Esophagus squamous epithelium (tissue), 5 donors: ENCODE measurements at regions not wholly inside any gene's neighbourhood (a gene's known extent, or its start where the extent isn't known, plus 50 kb on each side); places are given as distances from the start of the nearest gene placed in this dataset.

Experiments used
- DNase-seq: peaks from one replicate; lab custom pipeline; 2025; lab: John Stamatoyannopoulos, UW
- H3K27ac ChIP-seq, 4 donors: fragments of 200-600 bp; sonication (generic); one replicate each; pipeline ENCODE4 v1.5.1; 2016 to 2019; ENCODE audit warnings: mild to moderate bottlenecking in 1 of 4
- H3K27me3 ChIP-seq, 4 donors: fragments of 200-600 bp; sonication (generic); 1 replicate in 3 of 4; 2 replicates in 1 of 4; pipeline versions ENCODE4 v1.5.1 to v1.6.0; 2017 to 2021; ENCODE audit warnings: antibody characterized with exemption in 1 of 4
- H3K36me3 ChIP-seq, 3 donors: fragments of 200-600 bp; sonication (generic); one replicate each; pipeline ENCODE4 v1.5.1; 2016 to 2019
- H3K4me1 ChIP-seq, 3 donors: fragments of 200-600 bp; sonication (generic); one replicate each; pipeline ENCODE4 v1.5.1; 2017 to 2019
- H3K4me3 ChIP-seq, 4 donors: fragments of 200-600 bp; sonication (generic); 1 replicate in 3 of 4; 2 replicates in 1 of 4; pipeline ENCODE4 v1.5.1; 2016 to 2019; ENCODE audit warnings: mild to moderate bottlenecking in 2 of 4, moderate library complexity in 1 of 4
- H3K9me3 ChIP-seq, 3 donors: fragments of 200-600 bp; sonication (generic); one replicate each; pipeline ENCODE4 v1.5.1; 2016 to 2019
- POLR2A ChIP-seq, 4 donors: fragments of 450-650 bp; IDR thresholded peaks; one replicate each; pipeline ENCODE4 v1.6.1; 2017; ENCODE audit warnings: antibody characterized with exemption in 4 of 4, mild to moderate bottlenecking in 4 of 4, moderate library complexity in 3 of 4
- WGBS, 2 donors: methylation state at CpG; one replicate each; pipeline ENCODE4 v1.1.5; 2018; 5-methylcytosine and 5-hydroxymethylcytosine counted together
- intact Hi-C: fragments of 100-400 bp; cut with DNase I; formaldehyde crosslinking; loops from one replicate; pipeline ENCODE4 v1.15.0; 2022
- TF ChIP-seq, protein P1 (sequence below), 6 experiments: fragments of 450-650 bp in 4 of 6; fragments of 200-600 bp in 2 of 6; sonication (generic) in 2 of 6; IDR thresholded peaks; one replicate each; pipeline ENCODE4 v1.5.1; 2016 to 2019; ENCODE audit warnings: antibody characterized with exemption in 6 of 6, mild to moderate bottlenecking in 4 of 6, moderate library complexity in 4 of 6
- donor health status: DM: yes; HTN: yes; CAD: no.

GRCh38 chr1:42004322-42004721, 85.6 kb upstream of the HIVEP3 start:
- Histone ChIP-seq H3K27ac (no peak overlapping the region), H3K27me3 (no peaks in the 10 kb centered on the region), H3K4me3 (no peak overlapping the region), H3K9me3 (no peaks in the 10 kb centered on the region), H3K36me3 (no peaks in the 10 kb centered on the region), H3K4me1 (peaks cover 0 to 9% (median 0%) of the 10 kb centered on the region in 3 donors)
- intact Hi-C loops, result no loop called here
- TF ChIP-seq, protein P1, sequence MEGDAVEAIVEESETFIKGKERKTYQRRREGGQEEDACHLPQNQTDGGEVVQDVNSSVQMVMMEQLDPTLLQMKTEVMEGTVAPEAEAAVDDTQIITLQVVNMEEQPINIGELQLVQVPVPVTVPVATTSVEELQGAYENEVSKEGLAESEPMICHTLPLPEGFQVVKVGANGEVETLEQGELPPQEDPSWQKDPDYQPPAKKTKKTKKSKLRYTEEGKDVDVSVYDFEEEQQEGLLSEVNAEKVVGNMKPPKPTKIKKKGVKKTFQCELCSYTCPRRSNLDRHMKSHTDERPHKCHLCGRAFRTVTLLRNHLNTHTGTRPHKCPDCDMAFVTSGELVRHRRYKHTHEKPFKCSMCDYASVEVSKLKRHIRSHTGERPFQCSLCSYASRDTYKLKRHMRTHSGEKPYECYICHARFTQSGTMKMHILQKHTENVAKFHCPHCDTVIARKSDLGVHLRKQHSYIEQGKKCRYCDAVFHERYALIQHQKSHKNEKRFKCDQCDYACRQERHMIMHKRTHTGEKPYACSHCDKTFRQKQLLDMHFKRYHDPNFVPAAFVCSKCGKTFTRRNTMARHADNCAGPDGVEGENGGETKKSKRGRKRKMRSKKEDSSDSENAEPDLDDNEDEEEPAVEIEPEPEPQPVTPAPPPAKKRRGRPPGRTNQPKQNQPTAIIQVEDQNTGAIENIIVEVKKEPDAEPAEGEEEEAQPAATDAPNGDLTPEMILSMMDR (IDR thresholded peaks at IDR 0.05), result no peak
- TF ChIP-seq POLR2A (IDR thresholded peaks at IDR 0.05), result no peak
- 92 to 98% methylated on average over 4 of the region's 4 CpGs for WGBS, 2 donors
- no peak for DNase-seq

GRCh38 chr1:42003433-42003832, 84.7 kb upstream of the HIVEP3 start:
- Histone ChIP-seq H3K4me1 (peaks cover 0 to 9% (median 0%) of the 10 kb centered on the region in 3 donors), H3K9me3 (no peaks in the 10 kb centered on the region), H3K27me3 (no peaks in the 10 kb centered on the region), H3K27ac (no peak overlapping the region), H3K4me3 (no peak overlapping the region), H3K36me3 (no peaks in the 10 kb centered on the region)
- TF ChIP-seq, protein P1 (IDR thresholded peaks at IDR 0.05), result no peak
- no peak for TF ChIP-seq POLR2A (IDR thresholded peaks at IDR 0.05)
- intact Hi-C loops, result no loop called here
- no peak for DNase-seq
- 49 to 55% methylated on average over 2 to 5 of the region's 5 CpGs for WGBS, 2 donors

DNA sequence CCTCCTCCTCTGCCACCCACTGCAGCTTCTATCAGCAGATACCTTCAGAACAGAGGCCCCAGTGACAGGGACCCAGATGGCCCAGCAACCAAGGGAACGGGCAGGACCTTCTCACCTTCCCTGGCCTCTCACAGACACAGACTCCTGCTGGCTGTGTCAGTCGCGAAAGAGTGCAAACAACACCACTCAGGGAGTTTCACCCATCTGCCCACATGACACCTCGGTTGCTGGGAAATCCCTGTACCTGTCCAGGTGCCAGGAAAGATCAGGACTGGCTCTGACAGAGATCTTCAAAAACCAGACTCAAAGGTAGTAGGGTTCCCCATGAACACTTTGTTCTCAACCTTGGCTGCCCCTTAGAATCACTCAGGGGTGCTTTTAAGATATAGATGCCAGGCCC, 83.5 kb upstream of the HIVEP3 start:
- no peak overlapping the region for H3K4me3 ChIP-seq
- 33 to 67% methylated on average over 1 of the region's 4 CpGs for WGBS, 2 donors
- H3K36me3 ChIP-seq, result no peaks in the 10 kb centered on the region
- H3K9me3 ChIP-seq, result no peaks in the 10 kb centered on the region
- TF ChIP-seq, protein P1 (IDR thresholded peaks at IDR 0.05), result no peak
- TF ChIP-seq POLR2A (IDR thresholded peaks at IDR 0.05), result no peak
- no peaks in the 10 kb centered on the region for H3K27me3 ChIP-seq
- H3K4me1 ChIP-seq, result peaks cover 0 to 9% (median 0%) of the 10 kb centered on the region in 3 donors
- no peak for DNase-seq
- no peak overlapping the region for H3K27ac ChIP-seq
- intact Hi-C loops, result no loop called here

GRCh38 chr1:42000766-42001165, 82.0 kb upstream of the HIVEP3 start:
- no peaks in the 10 kb centered on the region for H3K27me3 ChIP-seq

GRCh38 chr1:41999884-42000283, 81.2 kb upstream of the HIVEP3 start:
- Histone ChIP-seq H3K27ac (no peak overlapping the region), H3K4me1 (peaks cover 0 to 9% (median 0%) of the 10 kb centered on the region in 3 donors), H3K27me3 (no peaks in the 10 kb centered on the region), H3K36me3 (no peaks in the 10 kb centered on the region), H3K4me3 (no peak overlapping the region), H3K9me3 (no peaks in the 10 kb centered on the region)
- no peak for TF ChIP-seq POLR2A (IDR thresholded peaks at IDR 0.05)
- TF ChIP-seq, protein P1 (IDR thresholded peaks at IDR 0.05), result no peak
- intact Hi-C loops, result no loop called here
- DNase-seq, result no peak

More at GRCh38 chr1:42000766-42001165, 82.0 kb upstream of the HIVEP3 start:
- intact Hi-C loops, result no loop called here
- WGBS, 2 donors, result 77 to 100% methylated on average over 3 of the region's 3 CpGs
- DNase-seq, result no peak
- TF ChIP-seq, protein P1 (IDR thresholded peaks at IDR 0.05), result no peak
- TF ChIP-seq POLR2A (IDR thresholded peaks at IDR 0.05), result no peak
- H3K9me3 ChIP-seq, result no peaks in the 10 kb centered on the region
- H3K4me3 ChIP-seq, result no peak overlapping the region
- H3K4me1 ChIP-seq, result peaks cover 0 to 9% (median 0%) of the 10 kb centered on the region in 3 donors
- H3K27ac ChIP-seq, result no peak overlapping the region
- no peaks in the 10 kb centered on the region for H3K36me3 ChIP-seq
